Neural cell (in vitro differentiated cells): ENCODE measurements at regions not wholly inside any gene's neighbourhood (a gene's known extent, or its start where the extent isn't known, plus 50 kb on each side); places are given as distances from the start of the nearest gene placed in this dataset.
"Not testable (repeated sequence)": the region's sequence is repeated elsewhere in the genome, so short reads cannot be mapped to it uniquely, and the experiment has no call there.

Experiments
- H2AFZ ChIP-seq: fragments of 200-600, 300-800 bp; sonication (generic), shearing (Covaris generic); 2 replicates; pipeline ENCODE4 v1.6.0; 2014; ENCODE audit warnings: low read depth, mild to moderate bottlenecking, antibody characterized with exemption, low read length, moderate library complexity
- H3F3A ChIP-seq: fragments of 200-600 bp; shearing (Covaris generic); 2 replicates; pipeline ENCODE4 v1.6.1; 2016; ENCODE audit warnings: mild to moderate bottlenecking, moderate library complexity, mixed read lengths, antibody characterized with exemption, low read length; ENCODE audit not compliant: insufficient read depth, poor library complexity, severe bottlenecking
- H3K27ac ChIP-seq: fragments of 200-600, 300-800 bp; sonication (generic), shearing (Covaris generic); 2 replicates; pipeline ENCODE4 v1.5.1; 2014; ENCODE audit warnings: mild to moderate bottlenecking, low read length, moderate library complexity
- H3K27me3 ChIP-seq: fragments of 300-800, 200-600 bp; sonication (generic), shearing (Covaris generic); 2 replicates; pipeline ENCODE4 v1.6.0; 2014; ENCODE audit warnings: mild to moderate bottlenecking, low read depth, low read length, moderate library complexity; ENCODE audit not compliant: insufficient read depth
- H3K36me3 ChIP-seq: fragments of 300-800, 200-600 bp; sonication (generic), shearing (Covaris generic); 2 replicates; pipeline ENCODE4 v1.5.1; 2014; ENCODE audit warnings: mild to moderate bottlenecking, antibody characterized with exemption, low read length, moderate library complexity; ENCODE audit not compliant: insufficient read depth
- H3K4me2 ChIP-seq: fragments of 300-800, 200-600 bp; sonication (generic), shearing (Covaris generic); 2 replicates; pipeline ENCODE4 v1.6.0; 2014; ENCODE audit warnings: mild to moderate bottlenecking, low read length
- H3K4me3 ChIP-seq: fragments of 300-800, 200-600 bp; sonication (generic), shearing (Covaris generic); 2 replicates; pipeline ENCODE4 v1.5.1; 2014; ENCODE audit warnings: mild to moderate bottlenecking, low read length, moderate library complexity
- H3K79me2 ChIP-seq: fragments of 200-600 bp; shearing (Covaris generic); replicated peaks from 2 replicates; pipeline ENCODE4 v1.6.0; 2014; ENCODE audit warnings: mild to moderate bottlenecking, low read length, moderate library complexity; ENCODE audit not compliant: insufficient read depth
- H3K9ac ChIP-seq: fragments of 300-800, 200-600 bp; sonication (generic), shearing (Covaris generic); 2 replicates; pipeline ENCODE4 v1.6.1; 2016; ENCODE audit warnings: mild to moderate bottlenecking, low read length, mixed read lengths
- H3K9me2 ChIP-seq: fragments of 200-600 bp; shearing (Covaris generic); 2 replicates; pipeline ENCODE4 v1.6.1; 2016; ENCODE audit warnings: mild to moderate bottlenecking, low read length, mixed read lengths; ENCODE audit not compliant: insufficient read depth
- H3K9me3 ChIP-seq: fragments of 200-600, 300-800 bp; sonication (generic), shearing (Covaris generic); 2 replicates; pipeline ENCODE4 v1.6.1; 2016; ENCODE audit warnings: mild to moderate bottlenecking, mixed run types, low read length, moderate library complexity, mixed read lengths
- H4K20me1 ChIP-seq: fragments of 200-600 bp; shearing (Covaris generic); 2 replicates; pipeline ENCODE4 v1.6.1; 2016; ENCODE audit warnings: mild to moderate bottlenecking, mixed run types; ENCODE audit not compliant: insufficient read depth
- CTCF ChIP-seq: fragments of 450-650 bp; IDR thresholded peaks from 2 replicates; pipeline ENCODE4 v1.5.1; 2014; ENCODE audit warnings: antibody characterized with exemption, mild to moderate bottlenecking, moderate library complexity; ENCODE audit not compliant: poor library complexity, severe bottlenecking
- EP300 ChIP-seq: fragments of 450-650 bp; conservative IDR thresholded peaks from 2 replicates; pipeline ENCODE4 v1.6.1; 2014; ENCODE audit warnings: antibody characterized with exemption, mild to moderate bottlenecking, moderate library complexity; ENCODE audit not compliant: poor library complexity, severe bottlenecking
- EZH2 ChIP-seq: fragments of 200-600, 300-800 bp; shearing (Covaris generic), sonication (generic); IDR thresholded peaks from 2 replicates; pipeline ENCODE4 v1.6.1; 2014; ENCODE audit warnings: antibody characterized with exemption, low read length, borderline replicate concordance, mild to moderate bottlenecking; ENCODE audit not compliant: insufficient read depth, poor library complexity, severe bottlenecking
- MXI1 ChIP-seq: fragments of 450-650 bp; conservative IDR thresholded peaks from 2 replicates; pipeline ENCODE4 v1.6.1; 2014; ENCODE audit warnings: antibody characterized with exemption, mild to moderate bottlenecking; ENCODE audit not compliant: poor library complexity, severe bottlenecking
- POLR2AphosphoS5 ChIP-seq: IDR thresholded peaks from 2 replicates; pipeline ENCODE4 v1.6.1; 2012
- RAD21 ChIP-seq: fragments of 450-650 bp; conservative IDR thresholded peaks from 2 replicates; pipeline ENCODE4 v1.6.1; 2014; ENCODE audit warnings: antibody characterized with exemption, mild to moderate bottlenecking, moderate library complexity
- REST ChIP-seq: IDR thresholded peaks from 2 replicates; pipeline ENCODE4 v1.6.1; 2012; ENCODE audit warnings: borderline replicate concordance
- SMC3 ChIP-seq: fragments of 450-650 bp; conservative IDR thresholded peaks from 2 replicates; pipeline ENCODE4 v1.6.1; 2014; ENCODE audit warnings: antibody characterized with exemption, mild to moderate bottlenecking, moderate library complexity; ENCODE audit not compliant: poor library complexity
- TAF1 ChIP-seq: IDR thresholded peaks from 2 replicates; pipeline ENCODE4 v1.6.1; 2012; ENCODE audit warnings: low read depth

- H3F3A ChIP-seq: no peaks in the 10 kb centered on the region
- H3K27me3 ChIP-seq: no peaks in the 10 kb centered on the region
- no peak overlapping the region for H3K9ac ChIP-seq
- no peaks in the 10 kb centered on the region for H3K9me3 ChIP-seq
- TF ChIP-seq RAD21: no peak
- no peak for TF ChIP-seq SMC3
- TF ChIP-seq POLR2AphosphoS5: no peak
- TF ChIP-seq REST: no peak
- TF ChIP-seq TAF1: no peak
- TF ChIP-seq EP300: no peak
- no peak for TF ChIP-seq MXI1
- no peak for TF ChIP-seq CTCF
- TF ChIP-seq EZH2: no peak
- no peak overlapping the region for H3K4me2 ChIP-seq
- H3K79me2 ChIP-seq: no peaks in the 10 kb centered on the region
- H3K27ac ChIP-seq: no peak overlapping the region
- H3K9me2 ChIP-seq: no peaks in the 10 kb centered on the region
- H2AFZ ChIP-seq: no peak overlapping the region
- no peaks in the 10 kb centered on the region for H4K20me1 ChIP-seq
- H3K36me3 ChIP-seq: no peaks in the 10 kb centered on the region
- no peak overlapping the region for H3K4me3 ChIP-seq
Measured at GRCh38 chr2:84300696-84301029, 158.4 kb downstream of the SUCLG1 start.

DNA sequence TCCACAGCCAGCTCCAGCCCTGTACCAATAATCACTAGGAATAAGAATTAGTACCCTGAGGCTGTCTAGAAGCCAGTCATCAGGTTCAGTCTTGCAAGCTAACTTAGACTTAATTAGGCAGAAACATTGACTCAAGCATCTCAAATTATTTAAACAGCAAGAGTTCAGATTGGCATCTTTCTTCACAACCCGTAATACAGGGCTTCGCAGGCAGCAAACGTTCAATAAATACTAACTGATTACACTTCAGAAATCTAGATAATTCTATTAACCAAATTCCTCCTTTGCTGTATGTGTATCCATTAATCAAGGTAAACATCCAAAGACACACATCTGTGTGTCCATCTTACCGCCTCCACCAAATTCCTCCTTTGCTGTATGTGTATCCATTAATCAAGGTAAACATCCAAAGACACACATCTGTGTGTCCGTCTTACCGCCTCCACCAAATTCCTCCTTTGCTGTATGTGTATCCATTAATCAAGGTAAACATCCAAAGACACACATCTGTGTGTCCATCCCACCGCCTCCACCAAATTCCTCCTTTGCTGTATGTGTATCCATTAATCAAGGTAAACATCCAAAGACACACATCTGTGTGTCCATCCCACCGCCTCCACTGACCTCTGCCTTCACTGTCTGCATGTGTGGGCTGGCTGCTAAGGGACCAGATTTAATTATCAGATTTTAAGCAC is 158.9 kb downstream of the SUCLG1 start:
- H4K20me1 ChIP-seq, H3K9ac ChIP-seq, H3K27ac ChIP-seq, H3K27me3 ChIP-seq, H3K4me2 ChIP-seq, H2AFZ ChIP-seq, H3K9me3 ChIP-seq, H3K4me3 ChIP-seq, H3K9me2 ChIP-seq, H3K36me3 ChIP-seq, H3F3A ChIP-seq, H3K79me2 ChIP-seq: not testable (repeated sequence)

DNA sequence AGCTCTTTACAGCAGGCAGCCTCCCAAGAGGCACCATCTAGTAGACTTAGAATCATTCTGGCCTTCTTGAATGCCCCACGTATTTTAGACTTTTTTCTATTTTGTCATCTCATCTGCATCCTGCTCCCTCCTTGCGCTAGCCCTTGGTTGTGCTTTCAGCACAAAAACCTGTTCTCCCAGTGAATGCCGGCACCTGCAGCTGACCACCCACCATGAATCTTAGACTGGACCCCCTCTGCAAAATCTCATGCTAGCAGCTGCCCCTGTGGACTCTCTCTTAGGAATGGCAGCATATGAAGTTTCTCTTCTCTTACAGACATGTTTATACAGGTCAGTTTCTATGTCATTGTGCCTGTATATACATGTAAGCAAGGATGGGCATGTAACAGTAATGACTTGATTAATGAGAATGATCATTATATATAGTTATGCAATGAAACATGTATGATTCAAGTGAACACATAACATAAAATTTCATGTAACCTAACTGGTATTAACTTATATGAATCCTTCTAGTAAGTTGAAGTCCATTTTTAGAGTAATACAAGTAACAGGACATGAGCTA is 159.8 kb downstream of the SUCLG1 start:
- no peaks in the 10 kb centered on the region for H3F3A ChIP-seq
- no peaks in the 10 kb centered on the region for H3K9me2 ChIP-seq
- H3K9me3 ChIP-seq: no peaks in the 10 kb centered on the region
- no peak overlapping the region for H3K27ac ChIP-seq
- H3K4me3 ChIP-seq: no peak overlapping the region
- no peaks in the 10 kb centered on the region for H3K79me2 ChIP-seq
- H2AFZ ChIP-seq: no peak overlapping the region
- TF ChIP-seq EZH2 (no peak), RAD21 (no peak), EP300 (no peak), SMC3 (no peak), REST (no peak), MXI1 (no peak), TAF1 (no peak), POLR2AphosphoS5 (no peak), CTCF (no peak)
- no peak overlapping the region for H3K9ac ChIP-seq
- no peaks in the 10 kb centered on the region for H3K36me3 ChIP-seq
- no peaks in the 10 kb centered on the region for H3K27me3 ChIP-seq
- H3K4me2 ChIP-seq: no peak overlapping the region
- no peaks in the 10 kb centered on the region for H4K20me1 ChIP-seq
